ENCODE measurements at regions not wholly inside any gene's neighbourhood (a gene's known extent, or its start where the extent isn't known, plus 50 kb on each side); places are given as distances from the start of the nearest gene placed in this dataset.

- BruUV-seq (replicated peaks), result no TSS peak
- Histone ChIP-seq H3K27ac (ENCODE audit: low read length) (no peak overlapping the region), H3K36me3 (ENCODE audit: control insufficient read depth, insufficient read depth, low read length) (no peaks in the 10 kb centered on the region), H3K4me1 (ENCODE audit: control insufficient read depth, insufficient read depth, low read length) (no peaks in the 10 kb centered on the region), H3K27me3 (ENCODE audit: control insufficient read depth, insufficient read depth, low read length) (no peaks in the 10 kb centered on the region), H3K9me3 (ENCODE audit: control insufficient read depth, insufficient read depth, low read depth, low read length) (no peaks in the 10 kb centered on the region), H3K4me3 (ENCODE audit: low read depth in 2 of 2, low read length in 2 of 2) (no peak overlapping the region)
- in situ Hi-C loops (cut with HindIII; ENCODE audit: low pct_unique_long_range_greater_than_20kb, low sequenced_read_pairs), result no loop called here
- intact Hi-C loops (cut with micrococcal nuclease; ENCODE audit: unreplicated experiment), result no loop called here
- POLR2A ChIA-PET, result no interaction called here
- TF ChIP-seq SIN3A (IDR thresholded peaks at IDR 0.05; ENCODE audit: borderline replicate concordance, insufficient read depth, low read depth, low read length) (no peak), POLR2AphosphoS5 (IDR thresholded peaks at IDR 0.05; ENCODE audit: low read depth, low read length) (no peak), REST (IDR thresholded peaks at IDR 0.05; ENCODE audit: insufficient read depth in 1 of 2, low read depth in 2 of 2, low read length in 1 of 2) (no peak), TCF7L2 (IDR thresholded peaks at IDR 0.05; ENCODE audit: low read depth, low read length) (no peak), CTCF (IDR thresholded peaks at IDR 0.05) (no peak)
- CTCF ChIA-PET, result no interaction called here
- ATAC-seq (no peak), DNase-seq (ENCODE audit: low read depth, low spot score) (no peak)
Measured at GRCh38 chr4:19725130-19725529, 526.6 kb upstream of the SLIT2 start.

- CTCF ChIA-PET, result no interaction called here
- Histone ChIP-seq H3K9me3 (ENCODE audit: control insufficient read depth, insufficient read depth, low read depth, low read length) (no peaks in the 10 kb centered on the region), H3K27me3 (ENCODE audit: control insufficient read depth, insufficient read depth, low read length) (no peaks in the 10 kb centered on the region), H3K4me1 (ENCODE audit: control insufficient read depth, insufficient read depth, low read length) (no peaks in the 10 kb centered on the region), H3K27ac (ENCODE audit: low read length) (no peak overlapping the region), H3K4me3 (ENCODE audit: low read depth in 2 of 2, low read length in 2 of 2) (no peak overlapping the region), H3K36me3 (ENCODE audit: control insufficient read depth, insufficient read depth, low read length) (no peaks in the 10 kb centered on the region)
- no TSS peak for BruUV-seq (replicated peaks)
- in situ Hi-C loops (cut with HindIII; ENCODE audit: low pct_unique_long_range_greater_than_20kb, low sequenced_read_pairs), result no loop called here
- POLR2A ChIA-PET, result no interaction called here
- TF ChIP-seq TCF7L2 (IDR thresholded peaks at IDR 0.05; ENCODE audit: low read depth, low read length) (no peak), POLR2AphosphoS5 (IDR thresholded peaks at IDR 0.05; ENCODE audit: low read depth, low read length) (no peak), SIN3A (IDR thresholded peaks at IDR 0.05; ENCODE audit: borderline replicate concordance, insufficient read depth, low read depth, low read length) (no peak)
- intact Hi-C loops (cut with micrococcal nuclease; ENCODE audit: unreplicated experiment), result no loop called here
- DNase-seq (ENCODE audit: low read depth, low spot score) (no peak), ATAC-seq (no peak)
Measured at GRCh38 chr4:19722404-19722803, 529.3 kb upstream of the SLIT2 start.

- Histone ChIP-seq H3K9me3 (ENCODE audit: control insufficient read depth, insufficient read depth, low read depth, low read length) (no peaks in the 10 kb centered on the region), H3K4me1 (ENCODE audit: control insufficient read depth, insufficient read depth, low read length) (no peaks in the 10 kb centered on the region), H3K27ac (ENCODE audit: low read length) (no peak overlapping the region), H3K27me3 (ENCODE audit: control insufficient read depth, insufficient read depth, low read length) (no peaks in the 10 kb centered on the region), H3K4me3 (ENCODE audit: low read depth in 2 of 2, low read length in 2 of 2) (no peak overlapping the region), H3K36me3 (ENCODE audit: control insufficient read depth, insufficient read depth, low read length) (no peaks in the 10 kb centered on the region)
- in situ Hi-C loops (cut with HindIII; ENCODE audit: low pct_unique_long_range_greater_than_20kb, low sequenced_read_pairs) (no loop called here), intact Hi-C loops (cut with micrococcal nuclease; ENCODE audit: unreplicated experiment) (no loop called here)
- ATAC-seq (no peak), DNase-seq (ENCODE audit: low read depth, low spot score) (no peak)
- no TSS peak for BruUV-seq (replicated peaks)
- TF ChIP-seq POLR2AphosphoS5 (IDR thresholded peaks at IDR 0.05; ENCODE audit: low read depth, low read length), result no peak
- TF ChIP-seq SIN3A (IDR thresholded peaks at IDR 0.05; ENCODE audit: borderline replicate concordance, insufficient read depth, low read depth, low read length), result no peak
- TF ChIP-seq TCF7L2 (IDR thresholded peaks at IDR 0.05; ENCODE audit: low read depth, low read length), result no peak
- TF ChIP-seq CTCF (IDR thresholded peaks at IDR 0.05), result no peak
- TF ChIP-seq REST (IDR thresholded peaks at IDR 0.05; ENCODE audit: insufficient read depth in 1 of 2, low read depth in 2 of 2, low read length in 1 of 2), result no peak
- POLR2A ChIA-PET, result no interaction called here
- CTCF ChIA-PET, result no interaction called here
Measured at GRCh38 chr4:19721587-19721986, 530.1 kb upstream of the SLIT2 start.

Data from Panc1 (cell line).